GM06990 (cell line): ENCODE measurements at regions not wholly inside any gene's neighbourhood (a gene's known extent, or its start where the extent isn't known, plus 50 kb on each side); places are given as distances from the start of the nearest gene placed in this dataset.

Source experiments
- DNase-seq: peaks from one replicate; pipeline ENCODE4 v3.0.0-alpha.2; 2011; ENCODE audit not compliant: insufficient read length; ENCODE audit errors: extremely low read depth
- H3K27me3 ChIP-seq: replicated peaks from 2 replicates; pipeline ENCODE4 v1.6.0; 2011; ENCODE audit warnings: low read length; ENCODE audit not compliant: control insufficient read depth, insufficient read depth
- H3K36me3 ChIP-seq: 2 replicates; pipeline ENCODE4 v1.5.1; 2011; ENCODE audit warnings: low read length; ENCODE audit not compliant: control insufficient read depth, insufficient read depth
- H3K4me3 ChIP-seq: replicated peaks from 2 replicates; pipeline ENCODE4 v1.5.1; 2011; ENCODE audit warnings: low read depth, mild to moderate bottlenecking, control low read depth, low read length
- TF ChIP-seq, protein P1 (sequence below): IDR thresholded peaks from 2 replicates; pipeline ENCODE4 v1.5.1; 2011; ENCODE audit warnings: low read length, control low read depth, mild to moderate bottlenecking, inconsistent platforms; ENCODE audit not compliant: insufficient read depth, poor library complexity, severe bottlenecking

DNA sequence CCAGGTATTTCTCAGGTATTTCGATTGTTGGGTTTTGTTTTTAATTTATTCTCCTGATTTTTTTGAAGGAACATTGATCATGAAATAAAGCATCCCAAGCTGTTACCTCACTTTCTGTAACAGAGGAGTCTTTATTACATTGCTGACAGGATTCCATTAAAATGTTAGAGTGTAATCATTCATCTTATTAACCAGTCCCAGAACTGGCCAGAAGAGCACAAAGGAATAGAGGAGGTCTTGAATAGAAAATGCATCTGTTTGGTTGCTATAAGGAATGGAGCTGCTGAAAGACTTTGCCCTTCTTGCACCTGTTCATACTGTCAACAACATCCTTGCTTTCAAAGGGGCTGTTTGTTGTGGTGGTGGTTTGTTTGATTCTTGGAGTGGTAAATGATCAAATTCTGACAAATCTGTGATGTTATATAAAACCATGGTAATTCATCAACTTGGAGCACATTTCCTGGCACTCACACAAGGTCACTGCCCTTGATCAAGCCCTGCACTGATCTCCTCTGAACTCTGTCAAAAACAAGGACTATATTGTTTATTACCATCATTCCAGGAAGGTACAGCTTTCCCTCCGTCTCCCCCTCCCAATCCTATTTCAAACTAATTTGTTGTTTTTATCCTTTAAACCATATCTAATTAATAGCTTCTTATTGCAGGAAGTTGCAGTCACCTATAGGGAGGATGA lies 215.8 kb downstream of the PCDH19 start:
- TF ChIP-seq, protein P1, sequence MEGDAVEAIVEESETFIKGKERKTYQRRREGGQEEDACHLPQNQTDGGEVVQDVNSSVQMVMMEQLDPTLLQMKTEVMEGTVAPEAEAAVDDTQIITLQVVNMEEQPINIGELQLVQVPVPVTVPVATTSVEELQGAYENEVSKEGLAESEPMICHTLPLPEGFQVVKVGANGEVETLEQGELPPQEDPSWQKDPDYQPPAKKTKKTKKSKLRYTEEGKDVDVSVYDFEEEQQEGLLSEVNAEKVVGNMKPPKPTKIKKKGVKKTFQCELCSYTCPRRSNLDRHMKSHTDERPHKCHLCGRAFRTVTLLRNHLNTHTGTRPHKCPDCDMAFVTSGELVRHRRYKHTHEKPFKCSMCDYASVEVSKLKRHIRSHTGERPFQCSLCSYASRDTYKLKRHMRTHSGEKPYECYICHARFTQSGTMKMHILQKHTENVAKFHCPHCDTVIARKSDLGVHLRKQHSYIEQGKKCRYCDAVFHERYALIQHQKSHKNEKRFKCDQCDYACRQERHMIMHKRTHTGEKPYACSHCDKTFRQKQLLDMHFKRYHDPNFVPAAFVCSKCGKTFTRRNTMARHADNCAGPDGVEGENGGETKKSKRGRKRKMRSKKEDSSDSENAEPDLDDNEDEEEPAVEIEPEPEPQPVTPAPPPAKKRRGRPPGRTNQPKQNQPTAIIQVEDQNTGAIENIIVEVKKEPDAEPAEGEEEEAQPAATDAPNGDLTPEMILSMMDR = no peak
- Histone ChIP-seq H3K36me3 (no peaks in the 10 kb centered on the region), H3K4me3 (no peak overlapping the region), H3K27me3 (no peaks in the 10 kb centered on the region)
- DNase-seq = no peak
